HG03439 (cell line): ENCODE measurements at regions not wholly inside any gene's neighbourhood (a gene's known extent, or its start where the extent isn't known, plus 50 kb on each side); places are given as distances from the start of the nearest gene placed in this dataset.

Experiments used
- ATAC-seq: cut with Tn5 transposase; IDR thresholded peaks from one replicate; pipeline ENCODE4 v1.9.1; 2021; ENCODE audit warnings: mild to moderate bottlenecking, moderate library complexity; ENCODE audit not compliant: unreplicated experiment

DNA sequence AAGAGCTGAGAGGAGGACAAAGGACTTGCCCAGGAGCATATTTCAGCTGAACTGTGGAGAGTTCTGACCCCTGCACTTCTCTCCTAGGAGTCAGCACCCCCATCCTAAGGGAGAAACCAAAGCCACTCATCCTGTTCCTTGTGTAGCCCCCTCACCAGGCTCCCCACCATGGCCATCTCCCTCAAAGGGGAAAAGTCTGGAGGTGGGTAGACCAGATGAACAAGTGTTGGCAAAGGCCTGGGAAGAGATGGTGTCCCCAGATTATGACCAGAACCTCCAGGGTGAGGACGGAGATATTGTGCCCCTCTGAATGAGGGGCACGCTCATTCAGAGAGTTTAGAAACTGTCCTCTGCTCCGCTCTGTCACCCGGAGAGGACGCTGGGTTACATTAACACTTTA, 880.0 kb downstream of the BRD1 start:
- ATAC-seq, result no peak

DNA sequence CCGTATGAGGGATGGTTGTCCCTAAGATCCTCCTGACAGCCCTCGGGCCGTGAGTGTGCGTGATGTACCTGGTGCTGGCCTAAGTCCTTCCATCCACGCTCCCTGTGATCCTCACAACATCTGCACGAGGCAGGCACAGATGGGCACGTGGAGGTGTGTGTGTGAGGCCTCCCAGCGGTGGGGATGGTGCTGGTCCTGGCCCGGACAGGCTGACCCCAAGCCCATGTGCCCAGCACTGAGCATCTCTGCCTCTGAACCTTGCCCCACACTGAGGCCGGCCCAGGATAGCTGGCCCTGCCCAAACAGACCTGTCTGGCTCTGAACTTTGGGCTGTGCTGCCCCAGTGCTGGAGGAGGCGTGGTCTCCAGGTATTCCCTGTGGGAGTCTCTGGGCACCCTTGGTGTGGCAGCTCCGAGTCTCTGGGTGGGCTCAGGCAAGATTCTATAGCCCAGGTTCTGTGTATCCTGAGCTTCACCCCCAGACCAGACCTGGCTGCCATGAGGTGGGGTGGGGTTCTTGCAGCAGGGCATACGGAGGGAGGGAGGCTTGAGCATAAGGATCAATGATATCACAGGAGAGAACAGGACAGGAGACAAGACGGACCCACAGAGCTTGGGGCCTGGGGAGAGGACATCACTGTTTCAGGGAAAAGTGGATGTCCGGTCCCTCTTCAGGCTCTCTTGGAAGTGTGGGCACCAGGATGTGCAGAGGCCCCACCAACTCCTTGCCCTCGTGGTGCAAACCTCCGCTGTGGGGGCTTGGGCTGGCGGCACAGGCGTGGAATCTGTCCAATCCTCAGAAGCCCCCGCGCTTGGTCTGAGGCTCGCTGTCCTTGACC, 881.8 kb downstream of the BRD1 start:
- no peak for ATAC-seq

DNA sequence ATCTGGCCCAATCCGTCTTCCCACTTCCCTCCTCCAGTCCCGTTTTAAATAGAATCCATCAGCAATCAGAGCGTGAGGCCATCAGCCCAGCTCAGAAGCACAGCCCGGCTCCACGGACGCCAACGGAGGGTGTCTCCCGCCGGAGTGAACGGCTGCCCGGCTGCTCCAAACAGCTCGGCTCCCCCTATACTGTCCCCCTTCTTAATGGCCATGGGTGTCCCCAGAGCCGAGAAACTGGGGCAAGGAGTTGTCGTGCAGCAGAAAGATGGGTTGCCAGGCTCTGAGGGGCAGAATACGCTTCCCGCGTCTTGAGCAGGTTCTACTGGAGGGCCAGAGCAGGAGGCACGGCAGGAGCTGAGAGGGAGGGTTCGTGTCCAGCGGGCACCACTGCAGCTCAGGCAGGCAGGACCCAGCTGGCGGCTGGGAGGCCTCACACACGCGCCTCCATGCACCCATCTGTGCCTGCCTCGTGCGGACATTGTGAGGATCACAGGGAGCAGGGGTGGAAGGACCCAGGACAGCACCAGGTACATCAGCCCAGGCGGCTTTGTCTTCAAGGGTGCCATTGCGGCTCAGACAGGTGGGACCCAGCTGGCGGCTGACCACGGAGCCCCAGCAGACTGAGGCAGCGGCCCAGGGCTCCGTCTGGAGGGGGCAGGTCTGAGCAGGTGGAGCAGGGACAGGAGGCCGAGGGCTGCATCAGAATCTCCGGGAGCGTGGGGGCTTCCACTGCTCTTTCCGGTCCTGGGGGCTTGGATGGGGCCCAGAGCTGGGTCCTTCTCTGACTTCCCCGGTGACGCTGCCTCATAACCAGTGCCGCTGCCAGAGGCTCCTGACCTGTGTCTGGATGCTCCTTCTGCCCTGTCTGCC, 882.7 kb downstream of the BRD1 start:
- ATAC-seq, result no peak

DNA sequence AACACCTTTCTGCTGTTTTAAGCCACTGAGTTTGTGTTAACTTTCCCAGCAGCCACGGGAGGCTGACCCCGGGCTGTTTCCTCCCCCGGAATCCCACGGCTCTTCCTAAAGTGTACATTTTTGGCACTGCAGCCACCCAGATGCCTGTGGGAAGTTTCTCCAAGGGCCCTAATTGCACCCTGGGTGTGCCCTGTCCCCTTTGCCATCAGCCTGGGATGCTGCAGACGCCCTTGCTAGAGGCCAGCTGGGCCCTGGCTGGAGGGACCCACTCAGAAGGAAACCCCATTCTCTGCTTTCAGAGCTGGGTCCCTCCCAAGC, 883.3 kb downstream of the BRD1 start:
- ATAC-seq, result no peak

DNA sequence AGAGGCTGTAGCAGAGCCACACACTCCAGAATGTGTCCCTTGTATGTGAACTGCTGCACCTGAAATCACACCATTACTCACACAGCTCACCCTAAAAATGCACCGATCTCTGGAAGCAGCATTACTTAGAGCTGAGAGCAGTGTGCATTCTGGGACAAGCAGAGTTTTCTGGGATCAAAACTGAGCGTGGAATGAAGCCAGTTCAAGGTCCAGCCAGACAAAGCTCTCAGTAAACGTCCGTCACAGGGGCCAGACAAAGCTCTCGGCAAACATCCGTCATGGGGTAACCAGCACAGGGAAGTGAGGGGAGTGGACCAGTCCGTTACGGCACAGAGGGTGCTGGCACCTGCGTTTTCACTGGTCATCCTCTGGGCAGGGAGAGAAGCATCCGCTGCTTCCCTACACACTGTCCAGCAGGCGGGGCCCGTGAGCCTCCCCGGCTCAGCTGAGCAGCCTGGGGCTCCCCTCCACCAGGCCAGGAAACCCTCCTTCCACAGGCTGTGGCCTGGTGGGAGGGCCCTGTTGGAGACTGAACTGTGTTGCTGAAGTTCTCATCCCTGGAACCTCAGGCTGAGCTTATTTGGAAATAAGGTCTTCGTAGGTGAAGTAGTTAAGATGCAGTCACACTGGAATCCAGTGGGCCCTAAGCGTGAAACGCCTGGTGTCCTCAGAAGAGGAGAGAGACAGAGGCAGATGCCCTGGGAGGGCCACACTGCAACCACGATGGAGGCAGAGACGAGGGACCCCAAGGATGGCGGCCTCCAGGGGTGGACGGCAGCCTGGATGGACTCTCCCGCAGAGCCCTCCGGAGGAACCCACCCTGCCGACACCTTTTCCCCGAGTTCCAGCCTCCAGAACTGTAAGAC, 883.9 kb downstream of the BRD1 start:
- no peak for ATAC-seq

DNA sequence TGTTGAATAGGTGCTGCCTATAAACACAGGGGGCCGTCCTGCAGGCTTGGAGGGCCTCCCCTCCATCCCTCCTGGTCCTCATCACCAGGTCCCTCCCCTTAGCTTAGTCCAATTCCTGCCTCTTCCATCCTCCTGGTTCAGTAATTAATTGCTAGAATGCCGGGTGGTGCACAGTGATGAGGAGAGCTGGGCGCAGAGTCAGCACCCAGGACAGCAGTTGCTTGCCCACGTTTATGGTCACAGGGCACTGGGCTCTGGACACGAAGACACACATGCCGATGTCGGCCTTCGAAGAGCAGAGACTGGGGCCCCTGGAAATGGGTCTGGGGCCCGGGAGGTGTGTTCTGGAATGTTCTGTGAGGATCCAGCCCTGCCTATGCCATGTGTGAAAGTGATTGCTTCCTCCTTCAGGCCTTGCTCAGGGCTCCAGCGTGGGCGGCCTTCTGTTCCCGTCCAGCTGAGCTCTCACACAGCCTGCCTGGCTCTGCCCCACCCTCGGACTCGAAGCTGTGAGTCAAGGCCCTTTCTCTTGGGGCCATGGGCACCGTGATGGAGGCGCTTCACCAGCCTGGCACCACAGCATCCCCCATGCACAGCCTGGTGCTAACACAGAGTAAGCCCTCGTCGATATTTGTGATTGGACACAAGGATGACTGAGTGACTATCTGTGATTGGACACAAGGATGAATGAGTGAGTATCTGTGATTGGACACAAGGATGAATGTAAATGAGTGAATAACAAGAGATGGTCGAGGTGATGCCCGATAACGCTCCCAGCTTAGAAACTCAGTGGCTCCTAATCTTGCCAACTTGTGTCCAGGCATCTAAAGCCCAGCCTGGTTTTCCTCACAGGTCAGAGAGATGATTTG, 884.7 kb downstream of the BRD1 start:
- no peak for ATAC-seq

DNA sequence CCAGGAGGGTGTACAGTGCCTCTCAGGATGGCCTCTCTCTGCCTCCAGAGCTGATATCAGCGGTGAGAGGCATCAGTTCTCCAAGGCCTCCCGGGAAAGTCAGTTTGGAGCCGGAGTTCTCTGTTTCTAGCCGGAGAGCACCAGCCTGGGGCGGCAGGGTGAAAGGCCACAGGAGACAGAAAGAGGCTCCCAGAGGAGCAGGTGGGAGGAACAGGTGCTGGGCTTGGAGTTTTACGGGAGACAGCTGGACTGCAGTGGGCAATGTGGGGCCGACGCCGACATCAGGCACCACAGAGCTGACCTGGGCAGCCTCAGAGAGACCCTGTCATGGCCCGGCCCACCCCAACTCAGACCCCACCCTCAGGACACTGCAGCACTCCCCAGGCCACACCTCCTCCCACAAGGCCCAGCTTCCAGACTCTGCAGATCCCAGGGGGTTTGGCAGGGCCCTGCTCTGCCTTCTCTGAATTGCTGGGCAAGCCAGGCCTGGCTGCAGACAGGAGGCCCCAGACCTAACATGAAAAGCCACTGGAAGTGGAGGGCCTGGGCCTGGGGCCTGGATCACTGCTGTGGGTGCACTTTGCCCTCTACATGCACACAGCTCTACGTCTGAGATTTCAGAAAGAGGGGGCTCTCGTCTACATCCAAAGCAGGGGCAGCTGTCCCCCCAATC, 885.6 kb downstream of the BRD1 start:
- ATAC-seq, result no peak

- no peak for ATAC-seq
Measured at GRCh38 chr22:48941033-48941902, 886.4 kb downstream of the BRD1 start.

DNA sequence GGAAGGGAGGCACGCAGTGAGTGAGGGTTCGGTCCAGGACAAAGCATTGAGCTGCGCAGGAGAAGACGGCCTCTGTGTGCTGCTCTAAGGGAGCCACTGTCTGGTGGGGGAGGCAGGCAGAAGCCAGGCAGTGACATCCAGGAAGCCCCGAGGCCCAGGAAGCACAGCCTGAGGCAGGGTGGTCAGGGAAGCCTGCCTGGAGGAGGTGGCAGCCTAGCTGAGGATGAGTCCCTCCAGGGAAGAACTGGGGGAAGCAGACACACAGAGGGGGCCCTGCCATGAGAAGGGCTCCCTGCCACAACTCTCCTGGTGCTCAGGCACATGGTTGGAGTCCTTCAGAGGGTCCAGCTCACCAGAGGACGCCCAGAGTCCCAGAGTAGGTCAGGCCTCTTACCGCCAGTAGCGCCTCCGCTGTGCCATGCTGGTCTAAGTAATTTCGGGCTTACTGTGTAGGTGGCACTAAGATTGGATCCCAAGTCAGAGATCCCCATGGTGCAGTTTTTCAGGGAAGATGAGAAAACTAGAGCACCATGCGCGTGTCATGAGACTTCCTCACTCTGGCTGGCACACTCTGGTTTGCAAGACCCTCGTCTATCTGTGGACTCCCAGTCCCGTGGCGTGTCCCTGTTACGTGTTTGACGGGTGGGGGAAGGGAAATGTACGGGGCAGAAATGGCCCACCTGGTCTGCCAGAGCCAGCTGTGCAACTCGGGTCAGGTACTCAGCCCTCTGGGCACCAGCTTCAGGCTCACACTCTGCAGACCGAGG, 887.2 kb downstream of the BRD1 start:
- no peak for ATAC-seq

- ATAC-seq, result no peak
Measured at GRCh38 chr22:48939441-48940265, 888.0 kb downstream of the BRD1 start.

- no peak for ATAC-seq
Measured at GRCh38 chr22:48938741-48939140, 888.9 kb downstream of the BRD1 start.

GRCh38 chr22:48937032-48937639, 890.5 kb downstream of the BRD1 start:
- ATAC-seq, result no peak

GRCh38 chr22:48936391-48936790, 891.3 kb downstream of the BRD1 start:
- no peak for ATAC-seq

- no peak for ATAC-seq
Measured at GRCh38 chr22:48934446-48934845, 893.2 kb downstream of the BRD1 start.

DNA sequence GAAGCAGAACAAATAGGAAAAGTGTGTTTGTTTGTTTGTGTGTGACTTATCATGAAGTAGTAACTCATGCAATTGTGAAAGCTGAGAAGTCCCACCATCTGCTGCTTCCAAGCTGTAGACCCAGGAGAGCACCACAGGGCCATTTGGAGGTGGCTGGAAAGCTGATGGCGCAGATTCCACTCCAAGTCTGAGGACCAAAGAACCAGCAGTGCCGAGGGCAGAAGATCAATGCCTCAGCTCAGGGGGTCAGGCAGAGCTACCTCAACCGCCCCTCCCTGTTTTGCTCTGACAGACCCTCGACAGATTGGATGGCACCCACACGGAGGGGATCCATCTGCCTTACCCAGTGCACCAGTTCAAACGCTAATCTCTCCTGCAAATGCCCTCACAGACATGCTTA, 896.2 kb downstream of the BRD1 start:
- ATAC-seq, result no peak

DNA sequence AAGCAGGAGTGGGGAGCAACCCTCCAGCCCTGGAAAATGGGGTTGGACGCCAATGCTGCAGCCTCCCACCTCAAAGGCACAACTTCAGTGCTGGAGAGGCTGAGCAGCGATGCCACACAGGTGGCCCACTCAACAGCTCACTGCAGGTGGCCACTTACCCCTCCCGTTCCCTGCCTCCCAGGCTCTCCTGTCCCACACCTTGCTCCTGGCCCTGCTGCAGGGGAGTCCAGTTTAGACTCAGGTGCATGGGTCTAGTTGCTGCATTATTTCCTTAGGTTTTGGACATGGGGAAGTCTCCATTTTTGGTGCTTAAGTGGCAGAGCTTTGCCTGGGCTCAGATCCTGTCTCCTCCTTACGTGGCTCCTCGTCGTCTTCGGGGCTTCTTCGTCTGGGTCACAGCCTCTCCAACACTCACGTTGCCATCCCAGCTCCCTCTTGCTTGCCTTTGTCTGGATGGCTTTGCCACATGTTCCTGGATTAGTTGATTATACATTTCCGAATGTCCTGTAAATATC, 898.3 kb downstream of the BRD1 start:
- ATAC-seq, result no peak

- no peak for ATAC-seq
Measured at GRCh38 chr22:48927591-48927990, 900.1 kb downstream of the BRD1 start.
